ENCODE measurements at regions not wholly inside any gene's neighbourhood (a gene's known extent, or its start where the extent isn't known, plus 50 kb on each side); places are given as distances from the start of the nearest gene placed in this dataset.

GRCh38 chr3:124588036-124588435 lies 142.2 kb upstream of the UMPS start:
- DNase-seq, result no peak
- peaks cover 2% of the 10 kb centered on the region for H3K4me1 ChIP-seq (ENCODE audit: insufficient read depth)
- no peak overlapping the region for H3K27ac ChIP-seq
- WGBS, 3 donors, result 75 to 96% (median 88%) methylated on average over 1 of the region's 1 CpG
- H3K4me3 ChIP-seq, result no peak overlapping the region
- TF ChIP-seq CTCF (IDR thresholded peaks at IDR 0.05), result no peak
- TF ChIP-seq POLR2A (IDR thresholded peaks at IDR 0.05), result no peak
- TF ChIP-seq EP300 (IDR thresholded peaks at IDR 0.05), result no peak
- intact Hi-C loops (cut with DNase I), result no loop called here
- no peaks in the 10 kb centered on the region for H3K27me3 ChIP-seq
- H3K36me3 ChIP-seq, result no peaks in the 10 kb centered on the region
- no peaks in the 10 kb centered on the region for H3K9me3 ChIP-seq

- Histone ChIP-seq H3K27me3 (no peaks in the 10 kb centered on the region), H3K4me1 (ENCODE audit: insufficient read depth) (peaks cover 2% of the 10 kb centered on the region), H3K9me3 (no peaks in the 10 kb centered on the region), H3K27ac (no peak overlapping the region), H3K4me3 (no peak overlapping the region), H3K36me3 (no peaks in the 10 kb centered on the region)
- no peak for DNase-seq
- TF ChIP-seq POLR2A (IDR thresholded peaks at IDR 0.05), result no peak
- no peak for TF ChIP-seq CTCF (IDR thresholded peaks at IDR 0.05)
- no peak for TF ChIP-seq EP300 (IDR thresholded peaks at IDR 0.05)
- WGBS, 3 donors, result 94 to 97% (median 95%) methylated on average over 2 of the region's 2 CpGs
- intact Hi-C loops (cut with DNase I), result no loop called here
Measured at GRCh38 chr3:124588794-124589193, 141.5 kb upstream of the UMPS start.

- H3K27ac ChIP-seq, result no peak overlapping the region
- intact Hi-C loops (cut with DNase I), result no loop called here
- no peaks in the 10 kb centered on the region for H3K27me3 ChIP-seq
Measured at GRCh38 chr3:124591699-124592098, 138.6 kb upstream of the UMPS start.

GRCh38 chr3:124592658-124593441 lies 137.4 kb upstream of the UMPS start:
- Histone ChIP-seq H3K4me1 (ENCODE audit: insufficient read depth) (no peaks in the 10 kb centered on the region), H3K27ac (no peak overlapping the region), H3K9me3 (no peaks in the 10 kb centered on the region), H3K4me3 (no peak overlapping the region), H3K36me3 (no peaks in the 10 kb centered on the region), H3K27me3 (no peaks in the 10 kb centered on the region)
- intact Hi-C loops (cut with DNase I), result no loop called here
- TF ChIP-seq POLR2A (IDR thresholded peaks at IDR 0.05) (no peak), CTCF (IDR thresholded peaks at IDR 0.05) (no peak), EP300 (IDR thresholded peaks at IDR 0.05) (no peak)
- 62 to 77% (median 70%) methylated on average over 3 of the region's 3 CpGs for WGBS, 3 donors
- DNase-seq, result no peak

More at GRCh38 chr3:124591699-124592098, 138.6 kb upstream of the UMPS start:
- Histone ChIP-seq H3K4me3 (no peak overlapping the region), H3K9me3 (no peaks in the 10 kb centered on the region), H3K4me1 (ENCODE audit: insufficient read depth) (no peaks in the 10 kb centered on the region), H3K36me3 (no peaks in the 10 kb centered on the region)
- no peak for DNase-seq
- no peak for TF ChIP-seq POLR2A (IDR thresholded peaks at IDR 0.05)
- no peak for TF ChIP-seq EP300 (IDR thresholded peaks at IDR 0.05)
- TF ChIP-seq CTCF (IDR thresholded peaks at IDR 0.05), result no peak
- WGBS, 3 donors, result 83 to 86% (median 85%) methylated on average over 2 of the region's 2 CpGs
